ENCODE measurements at regions not wholly inside any gene's neighbourhood (a gene's known extent, or its start where the extent isn't known, plus 50 kb on each side); places are given as distances from the start of the nearest gene placed in this dataset.

GRCh38 chr3:86869566-86869965, 121.4 kb downstream of the VGLL3 start:
- no peaks in the 10 kb centered on the region for H3K36me3 ChIP-seq (ENCODE audit: insufficient read depth, low read length)
- no peaks in the 10 kb centered on the region for H3K4me1 Mint-ChIP-seq (ENCODE audit: low read depth)
- no peak for ATAC-seq (ENCODE audit: poor library complexity)
- no peak overlapping the region for H3K27ac ChIP-seq (ENCODE audit: low read depth in 1 of 2, low read length in 2 of 2)
- no peaks in the 10 kb centered on the region for H3K9me3 ChIP-seq (ENCODE audit: control insufficient read depth in 1 of 2, insufficient read depth in 1 of 2, low read length in 2 of 2)
- H3K27ac Mint-ChIP-seq: no peak overlapping the region
- no peaks in the 10 kb centered on the region for H3K27me3 ChIP-seq (ENCODE audit: control insufficient read depth in 1 of 2, insufficient read depth in 2 of 2, low read length in 2 of 2)
- H3K27me3 Mint-ChIP-seq: no peaks in the 10 kb centered on the region
- ChIA-PET CTCF (interaction anchor here (0.7 kb wide), 1 partner anchor 10 kb away, joined by 3 read pairs; no protein-coding TSS in a partner anchor), POLR2A (no interaction called here)
- H3K4me3 ChIP-seq (ENCODE audit: low read length): no peak overlapping the region
- H3K4me3 Mint-ChIP-seq: no peak overlapping the region
- H3K4me1 ChIP-seq (ENCODE audit: insufficient read depth, low read length): no peaks in the 10 kb centered on the region
- no peak for DNase-seq
- no peak for TF ChIP-seq CTCF (IDR thresholded peaks at IDR 0.05)
- intact Hi-C loops (cut with DNase I, micrococcal nuclease): no loop called here
- peaks cover 3% of the 10 kb centered on the region for H3K9me3 Mint-ChIP-seq
- H3K36me3 Mint-ChIP-seq (ENCODE audit: low read depth): no peaks in the 10 kb centered on the region

GRCh38 chr3:86867982-86868381, 123.0 kb downstream of the VGLL3 start:
- Histone ChIP-seq H3K4me3 (ENCODE audit: low read length) (no peak overlapping the region), H3K27ac (ENCODE audit: low read depth in 1 of 2, low read length in 2 of 2) (no peak overlapping the region), H3K4me1 (ENCODE audit: insufficient read depth, low read length) (no peaks in the 10 kb centered on the region), H3K9me3 (ENCODE audit: control insufficient read depth in 1 of 2, insufficient read depth in 1 of 2, low read length in 2 of 2) (peaks cover 0 to 4% of the 10 kb centered on the region in 2 experiments), H3K27me3 (ENCODE audit: control insufficient read depth in 1 of 2, insufficient read depth in 2 of 2, low read length in 2 of 2) (no peaks in the 10 kb centered on the region), H3K36me3 (ENCODE audit: insufficient read depth, low read length) (no peaks in the 10 kb centered on the region)
- DNase-seq: no peak
- TF ChIP-seq CTCF (IDR thresholded peaks at IDR 0.05): no peak
- H3K4me3 Mint-ChIP-seq: no peak overlapping the region
- H3K27ac Mint-ChIP-seq: no peak overlapping the region
- no peak for ATAC-seq (ENCODE audit: poor library complexity)
- CTCF ChIA-PET: no interaction called here
- H3K9me3 Mint-ChIP-seq: peaks cover 4% of the 10 kb centered on the region
- H3K27me3 Mint-ChIP-seq: no peaks in the 10 kb centered on the region
- POLR2A ChIA-PET: interaction anchor here (0.9 kb wide), 1 partner anchor 175 kb away, joined by 4 read pairs; no protein-coding TSS in a partner anchor
- H3K4me1 Mint-ChIP-seq (ENCODE audit: low read depth): no peaks in the 10 kb centered on the region
- no peaks in the 10 kb centered on the region for H3K36me3 Mint-ChIP-seq (ENCODE audit: low read depth)
- intact Hi-C loops (cut with DNase I, micrococcal nuclease): no loop called here

- no peak overlapping the region for H3K27ac Mint-ChIP-seq
- no peaks in the 10 kb centered on the region for H3K4me1 ChIP-seq (ENCODE audit: insufficient read depth, low read length)
- H3K36me3 ChIP-seq (ENCODE audit: insufficient read depth, low read length): no peaks in the 10 kb centered on the region
- no peaks in the 10 kb centered on the region for H3K36me3 Mint-ChIP-seq (ENCODE audit: low read depth)
- H3K9me3 Mint-ChIP-seq: peaks cover 1% of the 10 kb centered on the region
- H3K27ac ChIP-seq (ENCODE audit: low read depth in 1 of 2, low read length in 2 of 2): no peak overlapping the region
- H3K9me3 ChIP-seq (ENCODE audit: control insufficient read depth in 1 of 2, insufficient read depth in 1 of 2, low read length in 2 of 2): peaks cover 3 to 4% of the 10 kb centered on the region in 2 experiments
- intact Hi-C loops (cut with DNase I, micrococcal nuclease): no loop called here
- no peak overlapping the region for H3K4me3 Mint-ChIP-seq
- H3K4me3 ChIP-seq (ENCODE audit: low read length): no peak overlapping the region
- no peak for TF ChIP-seq CTCF (IDR thresholded peaks at IDR 0.05)
- CTCF ChIA-PET: no interaction called here
- POLR2A ChIA-PET: no interaction called here
- no peaks in the 10 kb centered on the region for H3K27me3 ChIP-seq (ENCODE audit: control insufficient read depth in 1 of 2, insufficient read depth in 2 of 2, low read length in 2 of 2)
- no peaks in the 10 kb centered on the region for H3K27me3 Mint-ChIP-seq
- ATAC-seq (ENCODE audit: poor library complexity) (no peak), DNase-seq (no peak)
- H3K4me1 Mint-ChIP-seq (ENCODE audit: low read depth): no peaks in the 10 kb centered on the region
Observed at GRCh38 chr3:86865506-86865905, 125.4 kb downstream of the VGLL3 start.

All from CD4-positive, alpha-beta T cell (primary cell).